ENCODE measurements at regions not wholly inside any gene's neighbourhood (a gene's known extent, or its start where the extent isn't known, plus 50 kb on each side); places are given as distances from the start of the nearest gene placed in this dataset.

DNA sequence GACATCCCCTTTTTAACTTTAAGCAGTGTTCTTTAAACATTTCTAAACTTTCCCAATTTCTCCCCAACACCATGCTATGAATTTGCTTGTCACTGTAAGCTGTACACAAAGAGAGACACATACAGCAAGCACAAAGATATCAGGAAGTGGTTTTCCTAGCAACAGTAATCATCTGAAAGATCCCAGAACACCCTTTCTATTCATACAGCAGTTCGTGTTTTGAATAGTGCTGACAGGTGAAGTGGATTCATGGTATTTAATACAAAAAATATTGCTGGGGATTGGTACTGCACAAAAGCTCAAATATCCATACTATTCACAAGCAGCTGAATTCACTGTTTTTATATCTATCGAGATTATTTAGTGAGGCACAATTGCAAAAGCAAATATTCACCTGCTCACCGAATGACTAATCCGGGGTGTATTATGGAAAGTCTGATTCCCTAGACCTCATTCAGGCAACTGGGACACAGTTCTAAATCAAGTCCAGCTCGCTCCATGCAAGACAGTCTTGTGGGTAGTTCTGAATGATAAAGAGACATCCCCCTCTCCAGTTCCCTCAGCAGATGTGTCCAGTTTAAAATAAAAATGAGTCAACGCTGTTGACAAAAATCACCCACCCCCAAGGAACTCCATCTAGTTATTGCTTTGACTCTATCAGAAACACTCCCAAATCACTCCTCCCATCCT is 107.1 kb upstream of the TSHZ2 start:
- DNase-seq (no peak), ATAC-seq (no peak)

DNA sequence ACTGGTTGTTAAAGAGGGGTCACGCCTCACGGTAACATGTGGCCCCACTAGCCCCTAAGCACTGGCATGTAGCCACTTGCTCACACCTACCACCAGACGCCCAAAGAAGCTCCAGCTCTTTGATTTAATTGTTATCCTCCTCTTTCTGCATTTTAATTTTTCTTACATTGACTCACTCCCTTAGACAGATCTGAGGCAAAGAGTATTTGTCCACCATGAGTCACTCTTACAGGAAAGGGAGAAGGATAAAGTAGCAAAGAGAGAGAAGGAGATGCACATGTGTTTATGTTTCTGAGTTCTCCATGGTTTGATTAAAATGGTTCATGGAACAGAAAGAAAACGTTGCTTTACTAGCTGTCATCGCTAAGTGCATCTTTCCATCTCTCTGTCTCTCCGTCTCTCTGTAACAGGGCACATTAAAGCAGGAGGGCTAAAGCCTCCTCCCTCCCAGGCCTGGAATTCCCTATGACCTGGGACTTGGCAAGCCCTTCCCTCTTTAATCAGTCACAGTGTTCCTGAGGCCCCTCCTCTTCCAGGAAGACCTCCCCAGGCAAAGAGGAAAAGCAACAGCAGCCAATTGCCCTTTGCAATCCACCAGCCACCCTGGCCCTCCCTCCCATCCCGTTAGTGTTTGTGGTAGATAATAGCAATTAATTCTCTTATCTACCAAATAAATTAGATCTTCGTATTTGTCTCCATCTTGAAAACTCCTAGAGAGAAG is 112.8 kb upstream of the TSHZ2 start:
- DNase-seq (no peak), ATAC-seq (no peak)

DNA sequence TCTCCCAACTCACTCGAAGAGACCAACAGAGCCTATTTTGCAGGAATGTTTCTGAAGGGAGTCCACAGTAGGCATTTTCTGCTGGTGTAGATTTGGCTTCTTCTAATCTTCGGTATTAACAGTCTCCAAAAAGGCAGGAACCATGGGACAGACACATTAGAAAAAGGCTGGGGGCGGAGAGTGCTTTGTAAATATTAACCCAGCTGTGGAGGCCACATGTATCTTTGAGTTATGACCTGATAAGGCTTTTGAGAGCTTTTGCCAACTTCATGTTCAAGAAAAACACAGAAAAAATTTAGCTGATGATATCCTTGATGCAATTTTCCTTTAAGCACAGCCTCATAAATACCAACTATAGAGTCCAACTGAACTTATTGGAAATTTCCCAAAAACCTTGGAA is 119.4 kb upstream of the TSHZ2 start:
- DNase-seq = no peak

DNA sequence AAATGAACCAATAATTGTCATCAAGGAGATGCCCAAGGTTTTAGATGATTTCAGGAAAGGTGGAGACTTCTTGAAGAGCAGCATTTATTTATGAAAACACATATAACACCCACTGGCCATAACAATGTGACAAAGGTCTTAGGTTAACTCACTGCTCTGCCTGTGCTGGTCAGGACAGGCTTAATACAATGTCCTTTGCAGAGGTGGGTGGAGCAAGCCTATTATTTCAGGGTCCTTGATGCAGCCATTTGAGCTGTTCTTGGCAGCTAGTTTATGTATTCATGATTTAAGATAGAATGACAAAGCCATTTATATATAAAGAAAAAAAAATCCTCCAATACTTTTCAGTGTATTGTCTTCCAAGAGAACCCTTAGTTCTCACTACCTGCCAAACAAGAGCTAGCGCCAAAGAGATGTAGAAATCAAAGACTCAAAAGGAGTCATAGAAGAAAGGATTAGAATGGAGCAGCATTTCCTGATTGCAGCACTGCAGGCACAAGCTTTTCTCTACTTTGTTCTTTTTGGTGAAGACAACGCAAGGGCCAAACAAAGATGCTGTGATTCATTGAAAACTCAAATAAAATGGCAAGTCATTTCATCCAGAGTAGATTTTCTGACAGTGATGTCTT is 124.3 kb upstream of the TSHZ2 start:
- no peak for DNase-seq

More for the DNA sequence above, 119.4 kb upstream of the TSHZ2 start:
- ATAC-seq = no peak

DNA sequence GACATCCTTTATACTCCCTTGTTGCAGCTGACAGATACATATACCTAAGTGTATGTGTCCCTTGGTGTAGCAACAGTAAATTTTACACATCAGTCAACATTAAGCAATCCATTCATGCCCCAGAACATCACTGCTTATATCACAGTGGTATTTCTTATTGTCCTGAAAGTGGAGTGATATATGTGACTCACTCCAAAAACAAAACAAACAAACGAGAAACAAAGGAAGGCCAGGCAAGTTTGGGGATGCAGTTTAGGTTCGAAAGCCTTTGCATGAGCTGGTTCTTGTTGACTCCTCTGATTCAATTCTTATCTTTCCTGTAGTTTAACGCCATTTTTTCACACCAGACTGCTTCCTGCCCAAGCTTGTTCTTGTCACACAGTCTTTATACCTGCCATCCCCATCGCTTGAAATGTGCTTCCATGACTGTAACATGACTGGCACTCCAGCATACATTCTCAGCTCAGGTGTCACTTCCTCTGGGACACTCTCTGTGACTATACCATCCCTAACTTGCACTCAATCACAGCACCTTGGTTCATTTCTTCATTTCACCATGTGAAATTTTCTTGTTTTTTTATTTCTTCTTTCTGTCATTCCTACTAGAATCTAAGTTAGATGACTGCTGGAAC is 125.0 kb upstream of the TSHZ2 start:
- no peak for ATAC-seq
- no peak for DNase-seq

More for the DNA sequence above, 124.3 kb upstream of the TSHZ2 start:
- ATAC-seq = no peak

DNA sequence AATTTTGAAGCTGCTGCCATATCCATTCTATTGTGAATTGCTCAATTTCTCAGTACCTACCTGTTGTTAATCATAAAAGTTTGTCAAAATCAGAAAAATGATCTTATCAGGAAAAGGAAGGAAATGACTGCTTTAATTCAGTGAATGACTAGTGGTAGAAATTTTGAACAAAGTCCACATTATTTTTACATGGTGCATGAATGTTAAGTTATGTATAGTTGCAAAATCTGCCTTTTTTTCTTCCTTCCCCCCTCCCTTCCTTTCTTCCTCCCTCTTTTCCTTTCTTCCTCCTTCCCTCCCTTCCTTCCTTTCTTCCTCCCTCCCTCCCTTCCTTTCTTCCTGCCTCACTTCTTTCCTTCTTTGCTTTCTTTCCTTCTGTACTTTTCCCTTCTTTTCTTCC is 127.1 kb upstream of the TSHZ2 start:
- no peak for ATAC-seq

DNA sequence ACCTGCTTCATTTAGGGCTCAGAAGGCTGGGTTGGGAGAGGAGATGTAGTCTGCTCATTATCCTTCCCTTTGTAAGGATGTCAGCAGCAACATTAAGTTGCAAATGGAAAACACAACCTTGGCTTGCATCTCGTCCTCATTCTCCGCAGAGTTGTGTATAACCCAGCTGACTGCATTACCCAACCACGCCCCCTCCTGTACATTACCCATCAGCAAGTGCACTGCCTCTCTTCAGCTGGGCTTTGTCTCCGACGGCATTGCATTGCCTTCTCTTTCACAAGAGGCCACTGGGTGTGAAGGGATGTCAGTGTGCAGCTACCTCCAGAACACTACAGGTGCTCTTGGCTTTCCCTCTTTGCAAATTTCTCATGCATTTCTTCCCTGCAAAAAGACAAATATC is 128.7 kb upstream of the TSHZ2 start:
- ATAC-seq = no peak

More for the DNA sequence above, 127.1 kb upstream of the TSHZ2 start:
- no peak for DNase-seq

DNA sequence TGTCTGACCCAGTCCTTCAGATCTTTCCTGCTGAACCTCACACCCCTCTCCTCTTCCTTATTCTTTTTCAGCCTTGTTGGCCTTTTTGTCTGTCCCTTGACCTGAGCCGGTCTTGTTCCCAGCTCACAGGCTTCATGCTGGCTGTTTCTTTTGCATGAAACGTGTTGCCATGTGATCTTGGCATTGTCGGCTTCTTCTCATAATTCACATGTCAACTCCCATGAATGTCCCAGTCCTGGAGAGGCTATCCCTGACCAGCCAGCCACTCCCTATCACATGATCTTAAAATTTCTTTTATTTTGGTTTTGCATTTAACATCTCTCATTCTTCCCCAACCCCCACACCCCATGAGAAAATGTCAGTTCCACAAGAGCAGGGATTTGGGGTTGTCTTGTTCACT is 131.2 kb upstream of the TSHZ2 start:
- ATAC-seq = no peak
- DNase-seq = no peak

More for the DNA sequence above, 128.7 kb upstream of the TSHZ2 start:
- no peak for DNase-seq

DNA sequence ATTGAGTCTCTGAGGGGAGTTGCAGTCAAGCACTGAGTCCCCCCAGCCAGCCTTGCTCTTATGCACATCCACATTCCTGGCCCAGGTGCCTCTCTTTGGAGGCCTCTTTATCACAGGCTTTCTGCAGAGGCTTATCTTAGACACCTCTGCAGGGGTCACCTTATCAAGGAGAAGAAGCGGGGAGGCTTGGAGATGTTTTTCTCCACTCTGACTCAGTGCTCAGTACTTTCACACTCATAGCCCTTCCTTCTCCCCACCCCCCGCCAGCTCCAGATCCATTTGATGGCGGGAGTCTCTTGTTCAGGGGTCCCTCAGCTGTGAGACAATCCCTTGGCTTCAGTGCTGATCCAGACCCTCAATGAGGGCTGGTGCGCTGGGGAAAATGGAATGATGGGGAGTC is 132.1 kb upstream of the TSHZ2 start:
- ATAC-seq = no peak

DNA sequence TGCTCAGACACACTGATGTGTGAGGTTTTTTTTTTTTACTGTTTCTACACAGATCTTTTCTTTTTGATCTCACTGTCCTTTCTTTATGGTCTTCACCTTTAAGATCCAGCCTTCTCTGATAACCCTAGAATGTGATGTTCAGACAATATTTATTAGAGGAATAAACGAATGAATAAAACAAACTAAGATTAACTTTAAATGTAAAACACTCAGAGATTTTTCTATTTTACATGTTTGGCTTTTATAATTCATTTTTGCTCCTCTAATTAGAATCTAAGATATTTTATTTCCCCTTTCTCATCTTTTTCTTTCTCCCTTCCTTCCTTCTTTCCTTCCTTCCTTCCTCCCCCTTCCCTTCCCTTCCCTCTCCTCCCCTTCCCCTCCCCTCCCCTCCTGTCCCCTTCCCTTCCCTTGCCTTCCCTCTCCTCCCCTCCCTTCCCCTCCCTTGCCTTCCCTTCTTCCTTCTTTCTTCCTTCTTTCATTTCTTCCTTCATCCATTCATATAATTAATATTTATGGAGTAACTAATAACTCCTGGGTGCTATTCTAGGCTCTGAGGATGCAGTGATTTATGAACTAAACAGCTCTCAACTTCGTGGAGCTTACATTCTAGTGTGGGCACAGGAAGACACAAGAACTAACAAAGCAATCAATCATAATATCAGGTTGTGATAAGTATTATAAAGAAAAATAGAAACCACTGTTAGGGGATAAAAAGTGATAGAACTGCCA is 133.5 kb upstream of the TSHZ2 start:
- no peak for ATAC-seq
- DNase-seq = no peak

More for the DNA sequence above, 132.1 kb upstream of the TSHZ2 start:
- no peak for DNase-seq

DNA sequence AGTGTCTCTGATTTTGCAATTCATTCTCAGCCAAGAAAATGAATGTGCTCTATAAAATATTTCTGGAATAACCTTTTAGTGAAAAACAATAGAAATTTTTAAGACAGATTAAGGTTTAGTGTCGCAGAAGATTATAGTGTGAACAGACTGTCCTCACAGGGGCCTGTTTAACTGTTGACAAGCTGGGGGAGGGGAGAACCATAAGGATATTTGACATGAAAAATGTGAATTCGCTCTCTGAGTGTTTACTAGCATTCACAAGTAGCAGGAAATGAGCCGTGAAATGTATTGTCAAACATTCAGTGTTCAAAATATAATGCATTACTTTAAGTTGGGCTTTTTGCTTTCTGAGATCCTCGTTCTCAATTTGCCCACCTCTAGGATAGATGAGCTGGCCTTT is 134.8 kb upstream of the TSHZ2 start:
- ATAC-seq = no peak
- DNase-seq = no peak

DNA sequence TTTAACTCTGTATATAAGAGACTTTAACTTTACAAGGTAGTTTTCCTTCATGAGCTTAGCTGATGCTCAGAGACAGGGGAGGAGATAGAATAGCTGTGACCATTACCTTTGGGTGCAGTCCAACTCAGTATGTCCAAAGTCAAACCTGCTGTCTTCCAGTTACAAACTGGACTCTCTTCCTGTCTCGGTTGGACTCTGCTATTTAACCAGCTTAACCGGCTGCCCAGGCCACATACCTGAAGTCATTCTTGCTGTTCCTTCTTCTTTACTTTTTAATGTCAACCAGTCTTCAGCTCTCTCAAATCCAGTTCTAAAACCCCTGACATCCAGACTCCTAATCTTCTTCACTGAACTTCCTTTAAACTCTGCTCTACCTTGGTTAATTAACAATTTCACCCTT is 138.3 kb upstream of the TSHZ2 start:
- no peak for ATAC-seq
- no peak for DNase-seq

DNA sequence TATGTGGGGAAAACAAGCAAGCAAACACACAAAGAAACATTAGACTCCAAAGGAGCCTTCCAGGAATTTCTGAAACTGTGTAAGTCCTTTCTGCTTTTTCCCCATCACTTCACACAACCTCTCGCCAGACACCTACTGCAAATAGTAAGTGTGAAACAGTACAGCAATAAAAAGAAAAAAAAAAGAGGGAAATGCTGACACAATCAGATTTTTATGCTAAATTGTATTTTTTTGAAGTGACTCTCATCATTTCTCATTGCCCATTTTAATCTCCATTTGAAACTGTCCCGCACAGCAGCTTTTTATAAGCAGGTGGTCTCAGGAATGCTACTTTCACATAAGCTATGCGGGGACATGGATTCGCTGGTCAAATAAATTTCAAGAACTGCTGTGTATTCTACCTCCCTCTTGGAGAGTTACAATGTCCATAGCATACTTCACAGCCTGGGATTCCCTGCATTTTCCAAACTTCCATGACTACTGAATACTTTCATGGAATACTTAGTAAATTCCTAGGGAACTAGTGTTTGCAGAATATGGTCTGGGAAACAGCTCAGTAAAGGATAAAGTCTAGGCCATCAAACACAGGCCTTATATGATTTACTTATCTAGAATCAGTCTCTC is 139.9 kb upstream of the TSHZ2 start:
- DNase-seq (no peak), ATAC-seq (no peak)

DNA sequence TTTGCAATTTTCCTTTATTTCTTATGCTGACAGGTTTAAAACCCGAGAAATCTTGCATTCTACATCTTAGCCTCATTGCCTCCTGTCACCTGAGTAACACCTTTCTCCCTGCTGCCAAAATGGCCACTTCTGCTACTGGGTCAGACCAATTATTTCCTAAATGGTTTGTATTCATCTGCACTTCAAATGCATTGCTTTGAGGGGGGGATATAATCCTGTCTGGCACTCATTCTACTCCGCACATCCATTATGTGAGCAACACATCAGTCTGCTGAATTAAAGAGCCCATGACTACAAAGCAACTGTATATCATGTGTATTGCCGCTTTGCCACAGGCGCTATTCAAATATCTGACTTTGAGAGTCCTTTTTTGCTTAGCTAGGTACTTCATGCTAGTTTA is 141.6 kb upstream of the TSHZ2 start:
- ATAC-seq (no peak), DNase-seq (no peak)

DNA sequence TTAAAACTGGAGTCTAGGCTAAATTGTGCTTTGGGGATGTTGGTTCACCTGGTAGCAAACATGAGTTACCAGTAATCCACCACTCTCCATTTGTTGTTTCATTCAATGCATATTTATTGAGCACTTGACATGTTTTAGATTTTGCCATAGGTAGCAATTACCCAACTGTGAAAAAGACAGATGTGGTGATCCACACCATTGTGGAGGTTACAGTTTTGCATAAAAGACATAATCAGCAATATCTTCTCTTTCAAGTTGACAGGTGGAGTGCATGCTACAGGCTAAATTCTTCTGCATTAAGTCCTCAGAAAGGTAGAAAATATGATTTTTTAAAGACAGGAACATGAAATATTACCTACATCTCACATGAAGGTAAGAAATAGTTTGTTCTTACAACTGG is 143.0 kb upstream of the TSHZ2 start:
- ATAC-seq = no peak

DNA sequence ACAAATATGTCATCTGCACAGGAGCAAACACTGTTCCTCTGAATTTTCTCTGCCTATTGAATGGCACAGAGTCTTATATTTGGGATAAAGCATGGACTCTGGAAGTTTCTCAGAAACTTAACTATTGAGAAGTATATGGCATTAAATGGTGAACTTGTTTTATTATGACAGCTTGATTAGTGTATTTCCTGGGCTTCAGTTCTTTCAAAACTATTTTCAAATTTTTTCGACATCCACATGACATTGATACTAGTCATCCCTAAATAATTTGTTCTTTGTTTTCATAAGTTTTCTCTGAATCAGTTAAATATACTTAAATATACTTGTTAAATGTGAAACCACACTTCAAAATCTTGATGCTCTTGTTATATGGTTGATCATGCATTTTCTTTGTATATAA is 144.0 kb upstream of the TSHZ2 start:
- no peak for DNase-seq
- no peak for ATAC-seq

More for the DNA sequence above, 143.0 kb upstream of the TSHZ2 start:
- DNase-seq = no peak

DNA sequence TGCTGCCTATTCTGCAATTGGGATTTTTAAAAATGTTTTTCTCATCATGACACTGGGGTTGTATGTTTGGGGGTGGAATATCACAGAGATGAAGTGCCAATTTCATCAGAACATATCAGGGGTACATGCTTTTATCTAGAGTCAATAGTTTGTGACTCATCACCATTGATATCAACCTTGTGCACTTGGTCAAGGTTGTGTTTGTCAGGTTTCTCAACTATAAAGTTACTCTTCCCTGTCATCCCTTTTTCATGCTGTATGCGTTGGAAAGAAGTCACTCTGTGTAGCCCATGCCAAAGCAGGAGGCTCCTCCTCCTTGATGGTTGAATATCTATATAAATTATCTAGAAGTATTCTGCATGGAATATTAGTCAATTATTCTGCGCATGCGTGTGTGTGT is 145.4 kb upstream of the TSHZ2 start:
- no peak for DNase-seq
- no peak for ATAC-seq

DNA sequence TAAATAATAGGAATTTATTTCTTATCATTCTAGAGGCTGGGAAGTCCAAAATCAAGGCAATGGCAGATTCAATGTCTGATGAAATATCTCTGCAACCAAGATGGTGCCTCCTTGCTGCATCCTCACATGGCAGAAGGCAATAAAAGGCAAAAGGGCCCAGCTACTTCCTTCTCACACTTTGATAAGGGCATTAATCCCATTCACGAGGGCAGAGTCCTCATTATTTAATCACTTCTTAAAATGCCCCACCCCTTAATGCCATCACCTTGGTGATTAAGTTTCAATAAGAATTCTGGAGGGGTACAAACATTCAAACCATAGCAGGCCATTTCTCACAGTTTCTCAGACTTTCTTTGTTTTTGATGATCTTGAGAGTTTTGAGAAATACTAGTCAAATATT is 145.8 kb upstream of the TSHZ2 start:
- DNase-seq (no peak), ATAC-seq (no peak)

DNA sequence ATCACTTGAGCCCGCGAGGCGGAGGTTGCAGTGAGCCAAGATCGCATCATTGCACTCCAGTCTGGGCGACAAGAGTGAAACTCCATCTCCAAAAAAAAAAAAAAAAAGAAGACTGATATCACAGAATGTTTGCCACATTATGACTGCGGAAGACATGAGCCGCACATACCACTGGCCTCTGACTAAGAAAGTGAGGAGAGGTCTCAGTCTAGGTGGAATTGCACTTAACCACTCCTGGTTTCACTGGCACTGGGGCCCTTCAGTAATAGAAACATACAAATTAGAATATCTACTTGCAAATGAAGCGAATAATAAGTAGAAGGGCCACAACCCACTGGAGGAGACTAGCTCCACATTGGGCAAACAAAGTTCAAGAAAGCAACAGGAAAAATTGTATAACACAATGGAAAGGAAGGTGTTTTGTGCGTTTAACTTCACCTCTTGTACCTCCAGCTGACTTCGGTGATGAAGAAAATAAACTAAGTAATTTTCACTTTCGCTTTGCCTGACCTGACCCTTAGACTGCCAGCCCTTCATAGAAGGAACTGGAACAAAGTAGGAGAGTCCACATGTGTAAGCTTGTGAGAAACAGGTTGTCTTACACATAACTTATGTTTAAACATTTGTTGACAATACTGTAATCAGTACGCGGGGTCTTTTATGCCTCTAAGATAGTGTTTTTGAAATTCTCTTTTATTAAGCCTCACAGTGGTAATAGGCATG is 147.5 kb upstream of the TSHZ2 start:
- DNase-seq (no peak), ATAC-seq (no peak)

DNA sequence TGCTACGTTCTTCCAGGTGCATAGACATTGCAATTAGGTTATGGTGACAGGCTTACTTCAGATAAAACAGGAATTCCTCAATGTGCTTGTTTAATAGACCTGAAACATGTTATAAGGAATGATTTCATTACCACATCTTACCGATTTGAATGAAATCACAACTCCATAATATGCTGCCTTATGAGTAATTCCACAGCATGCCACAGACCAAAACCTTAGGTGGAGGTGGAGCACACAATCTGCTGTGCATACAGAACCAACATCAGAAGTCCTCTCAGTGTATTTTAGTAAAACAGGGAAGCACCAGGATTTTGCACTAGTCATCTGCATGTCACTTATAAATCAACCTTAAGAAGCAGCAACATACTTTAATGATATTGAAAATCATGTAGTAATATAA is 148.9 kb upstream of the TSHZ2 start:
- no peak for ATAC-seq

DNA sequence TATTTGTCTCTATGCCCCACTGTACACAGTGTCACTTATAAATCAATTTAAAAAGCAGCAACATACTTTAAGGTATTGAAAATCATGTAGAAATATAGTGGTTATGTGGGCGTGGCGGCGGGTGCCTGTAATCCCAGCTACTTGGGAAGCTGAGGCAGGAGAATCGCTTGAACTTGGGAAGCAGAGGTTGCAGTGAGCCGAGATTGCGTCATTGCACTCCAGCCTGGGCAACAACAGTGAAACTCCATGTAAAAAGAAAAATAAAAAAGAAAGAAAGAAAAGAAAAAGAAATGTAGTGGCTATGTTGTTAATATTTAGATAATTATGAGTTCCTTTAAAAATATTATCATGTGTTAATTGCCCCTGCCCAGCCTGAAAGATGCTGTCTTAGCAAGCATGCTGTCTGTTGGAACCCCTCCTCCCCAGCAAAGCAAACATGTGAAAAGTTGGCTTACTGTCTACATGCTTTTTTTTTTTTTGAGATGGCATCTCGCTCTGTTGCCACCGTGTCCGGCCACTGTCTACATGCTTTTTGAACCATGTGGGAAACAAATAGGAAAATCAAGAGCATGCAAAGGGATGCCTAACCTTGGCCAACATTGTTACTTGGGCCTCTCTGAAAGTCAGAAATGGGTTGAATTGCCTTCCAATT is 151.4 kb upstream of the TSHZ2 start:
- DNase-seq (no peak), ATAC-seq (no peak)

More for the DNA sequence above, 148.9 kb upstream of the TSHZ2 start:
- no peak for DNase-seq
